A673 (cell line): ENCODE measurements at regions not wholly inside any gene's neighbourhood (a gene's known extent, or its start where the extent isn't known, plus 50 kb on each side); places are given as distances from the start of the nearest gene placed in this dataset.
A peak's percentile ranks its signal among the peaks of the same experiment; 100 is the strongest.

Experiments
- BruUV-seq: library from RNA; stranded (reverse); fragments of 400-500 nt; replicated peaks from 2 replicates; lab custom pipeline; 2021; lab: Mats Ljungman, UMichigan
- CTCF ChIA-PET: fragments of 300-600 bp; sonication (Branson Sonifier 250); formaldehyde crosslinking; loops from one replicate; lab custom pipeline; 2022; ENCODE audit warnings: antibody characterized with exemption; lab: Charles Lee
- POLR2A ChIA-PET: fragments of 300-600 bp; sonication (Branson Sonifier 250); formaldehyde crosslinking; loops from one replicate; lab custom pipeline; 2022; ENCODE audit warnings: antibody characterized with exemption; ENCODE audit not compliant: low non-redundant PET; lab: Charles Lee
- DNase-seq: peaks from one replicate; pipeline ENCODE4 v3.0.0-alpha.2; 2015; ENCODE audit warnings: low spot score
- H3K27ac ChIP-seq: fragments of 200-600 bp; sonication (generic); 2 replicates; pipeline ENCODE4 v1.5.1; 2016; ENCODE audit warnings: mixed run types, low read depth, mild to moderate bottlenecking, mixed read lengths, antibody characterized with exemption, low read length; ENCODE audit not compliant: poor library complexity, severe bottlenecking
- H3K27me3 ChIP-seq: fragments of 200-600 bp; sonication (generic); replicated peaks from 2 replicates; pipeline ENCODE4 v1.6.1; 2017; ENCODE audit warnings: mixed run types, low read depth, mild to moderate bottlenecking, mixed read lengths, antibody characterized with exemption, low read length; ENCODE audit not compliant: insufficient read depth, poor library complexity
- H3K36me3 ChIP-seq: fragments of 200-600 bp; sonication (generic); 2 replicates; pipeline ENCODE4 v1.6.1; 2016; ENCODE audit warnings: mixed run types, mild to moderate bottlenecking, mixed read lengths, antibody characterized with exemption, low read length; ENCODE audit not compliant: insufficient read depth, poor library complexity, severe bottlenecking
- H3K4me1 ChIP-seq: fragments of 200-600 bp; sonication (generic); 2 replicates; pipeline ENCODE4 v1.6.1; 2017; ENCODE audit warnings: mixed run types, mild to moderate bottlenecking, mixed read lengths, antibody characterized with exemption, low read length; ENCODE audit not compliant: insufficient read depth, poor library complexity, severe bottlenecking
- H3K4me3 ChIP-seq: fragments of 200-600 bp; sonication (generic); 2 replicates; pipeline ENCODE4 v1.5.1; 2016; ENCODE audit warnings: low read depth, mixed run types, mild to moderate bottlenecking, mixed read lengths, low read length; ENCODE audit not compliant: poor library complexity, severe bottlenecking
- H3K9me3 ChIP-seq: fragments of 200-600 bp; sonication (generic); 2 replicates; pipeline ENCODE4 v1.6.1; 2016; ENCODE audit warnings: mixed run types, low read depth, mild to moderate bottlenecking, mixed read lengths, antibody characterized with exemption, low read length; ENCODE audit not compliant: poor library complexity, severe bottlenecking
- CTCF ChIP-seq: fragments of 300-800, 200-600 bp; sonication (generic); conservative IDR thresholded peaks from 2 replicates; pipeline ENCODE4 v1.5.1; 2017; ENCODE audit warnings: low read depth, mild to moderate bottlenecking, antibody characterized with exemption, low read length, moderate library complexity, mixed read lengths
- EZH2 ChIP-seq: fragments of 200-600 bp; sonication (generic); IDR thresholded peaks from 2 replicates; pipeline ENCODE4 v1.6.1; 2017; ENCODE audit warnings: borderline replicate concordance, low read depth, mild to moderate bottlenecking, mixed read lengths, antibody characterized with exemption, low read length; ENCODE audit not compliant: poor library complexity, severe bottlenecking
- intact Hi-C: fragments of 100-400 bp; cut with micrococcal nuclease; formaldehyde crosslinking; loops from one replicate; pipeline ENCODE4 v1.10.0; 2022; ENCODE audit not compliant: unreplicated experiment

GRCh38 chr11:45079943-45080719, 66.3 kb upstream of the PRDM11 start:
- Histone ChIP-seq H3K4me1 (peaks cover 19% of the 10 kb centered on the region), H3K36me3 (no peaks in the 10 kb centered on the region), H3K4me3 (no peak overlapping the region), H3K27me3 (no peaks in the 10 kb centered on the region), H3K27ac (no peak overlapping the region), H3K9me3 (no peaks in the 10 kb centered on the region)
- CTCF ChIA-PET, result interaction anchor here (0.6 to 1.0 kb wide), 3 partner anchors 14 to 239 kb away, joined by 3 to 4 read pairs (median 3); no protein-coding TSS in a partner anchor
- POLR2A ChIA-PET, result interaction anchor here (0.6 kb wide), 1 partner anchor 133 kb away, joined by 3 read pairs; no protein-coding TSS in a partner anchor
- intact Hi-C loops, result no loop called here
- no TSS peak for BruUV-seq
- no peak for DNase-seq
- TF ChIP-seq CTCF (no peak), EZH2 (no peak)

DNA sequence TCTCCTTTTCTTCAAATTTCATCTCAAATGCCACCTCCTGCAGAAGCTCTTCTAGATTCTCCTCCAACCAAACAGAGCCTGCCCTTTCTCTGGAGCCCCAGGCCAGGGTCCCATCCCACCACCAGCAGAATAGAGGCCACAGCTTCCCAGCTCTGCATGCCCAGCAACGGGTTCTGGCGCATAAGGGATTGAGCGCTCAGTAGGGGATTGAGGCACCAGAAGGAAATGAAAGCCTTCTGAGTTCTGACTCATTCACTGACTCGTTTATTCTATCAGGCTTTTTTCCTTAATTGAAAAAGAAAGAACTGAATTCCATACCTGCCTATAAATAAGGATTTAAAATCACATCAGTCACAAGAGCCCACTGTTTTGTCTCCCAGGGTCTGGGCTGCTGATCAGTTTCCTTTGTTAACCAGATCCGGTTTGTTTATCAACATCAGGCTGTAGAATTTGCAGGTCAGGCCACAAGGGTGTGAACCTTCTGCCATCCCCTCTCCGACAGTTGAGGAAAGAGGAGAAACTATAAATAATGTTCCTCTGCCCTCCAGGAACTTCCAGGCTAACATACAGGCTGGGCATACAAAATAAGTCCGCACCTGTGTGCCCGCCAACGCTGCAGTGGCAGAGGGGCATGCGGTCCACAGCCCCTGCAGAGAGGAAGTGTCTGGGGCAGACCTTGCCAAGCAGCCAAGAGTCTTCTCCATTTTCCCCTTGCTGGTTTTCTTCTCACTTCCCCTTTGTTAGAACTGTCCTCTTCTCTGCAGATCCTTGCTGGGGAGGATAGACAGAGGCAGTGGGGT, 63.5 kb upstream of the PRDM11 start:
- H3K9me3 ChIP-seq, result no peaks in the 10 kb centered on the region
- BruUV-seq, result no TSS peak
- no peak overlapping the region for H3K27ac ChIP-seq
- no peak for DNase-seq
- no peaks in the 10 kb centered on the region for H3K27me3 ChIP-seq
- no peaks in the 10 kb centered on the region for H3K36me3 ChIP-seq
- ChIA-PET POLR2A (no interaction called here), CTCF (interaction anchor here (1.0 kb wide), 1 partner anchor 16 kb away, joined by 3 read pairs; no protein-coding TSS in a partner anchor)
- intact Hi-C loops, result no loop called here
- H3K4me1 ChIP-seq, result peaks cover 13% of the 10 kb centered on the region
- H3K4me3 ChIP-seq, result no peak overlapping the region
- no peak for TF ChIP-seq CTCF

DNA sequence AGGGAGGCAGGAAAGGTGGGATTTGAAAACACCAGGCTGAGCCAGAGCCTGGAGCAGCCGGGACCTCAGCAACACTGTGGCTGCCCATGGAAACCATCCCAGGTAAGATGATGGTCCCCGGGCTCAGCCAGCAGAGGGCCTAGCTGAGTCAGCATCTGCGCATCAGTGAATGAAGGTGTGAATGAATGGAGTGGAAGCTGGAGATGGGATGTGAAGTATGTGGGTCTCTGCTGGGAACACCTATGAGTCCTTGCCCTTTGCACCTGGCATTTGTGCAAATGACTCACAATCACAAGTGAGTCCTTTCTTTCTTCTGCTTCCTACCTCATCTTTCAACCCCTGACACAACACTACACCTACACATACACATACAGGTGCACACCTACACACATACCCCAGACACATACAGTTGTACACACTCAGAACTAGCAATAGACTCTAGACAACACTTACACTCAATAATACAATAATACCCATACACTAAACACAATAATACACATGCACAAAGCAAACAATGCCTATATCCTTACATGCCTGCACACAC, 62.8 kb upstream of the PRDM11 start:
- intact Hi-C loops, result no loop called here
- no peaks in the 10 kb centered on the region for H3K36me3 ChIP-seq
- CTCF ChIA-PET, result interaction anchor here (1.0 kb wide), 1 partner anchor 15 kb away, joined by 3 read pairs; no protein-coding TSS in a partner anchor
- POLR2A ChIA-PET, result no interaction called here
- H3K27me3 ChIP-seq, result no peaks in the 10 kb centered on the region
- no peak overlapping the region for H3K27ac ChIP-seq
- no TSS peak for BruUV-seq
- H3K4me1 ChIP-seq, result peaks cover 13% of the 10 kb centered on the region
- no peak for DNase-seq
- no peak for TF ChIP-seq EZH2
- TF ChIP-seq CTCF, result peak; percentile 68
- no peak overlapping the region for H3K4me3 ChIP-seq
- no peaks in the 10 kb centered on the region for H3K9me3 ChIP-seq
